GM12878 (cell line): ENCODE measurements at regions not wholly inside any gene's neighbourhood (a gene's known extent, or its start where the extent isn't known, plus 50 kb on each side); places are given as distances from the start of the nearest gene placed in this dataset.

Source experiments
- ATAC-seq: fragments of 200-7000 bp; cut with Tn5 transposase; 3 replicates; pipeline ENCODE4 v1.9.1; 2020; ENCODE audit warnings: mild to moderate bottlenecking, moderate library complexity
- BruUV-seq: library from RNA; stranded (reverse); fragments of 400-500 nt; replicated peaks from 2 replicates; lab custom pipeline; 2021; lab: Mats Ljungman, UMichigan
- CTCF ChIA-PET: fragments of 300-600 bp; sonication (Branson Sonifier 250); formaldehyde crosslinking; extraction: SDS; loops from one replicate; lab custom pipeline; 2021; ENCODE audit warnings: inconsistent platforms; lab: Yijun Ruan, JAX
- POLR2A ChIA-PET: fragments of 350-600 bp; formaldehyde crosslinking; extraction: SDS; loops from one replicate; lab custom pipeline; 2021; ENCODE audit warnings: inconsistent platforms; lab: Charles Lee
- RAD21 ChIA-PET: fragments of 300-600 bp; sonication (Branson Sonifier 250); formaldehyde crosslinking; loops from one replicate; lab custom pipeline; 2023; ENCODE audit warnings: antibody characterized with exemption; ENCODE audit not compliant: unreplicated experiment; lab: Charles Lee
- SMC1A ChIA-PET: fragments of 300-600 bp; sonication (Branson Sonifier 250); formaldehyde crosslinking; loops from one replicate; lab custom pipeline; 2023; ENCODE audit not compliant: unreplicated experiment, uncharacterized antibody; lab: Charles Lee
- DNase-seq: peaks from one replicate; pipeline ENCODE4 v3.0.0-alpha.2; 2011; ENCODE audit warnings: low read depth, low spot score
- FAIRE-seq: peaks from 3 replicates; lab custom pipeline; 2011; peaks lifted over from hg19 to GRCh38; lab: Jason Lieb, UNC
- H2AFZ ChIP-seq: 2 replicates; pipeline ENCODE4 v1.6.0; 2011; ENCODE audit warnings: low read depth, low read length, control low read depth; ENCODE audit not compliant: control insufficient read depth
- H3K27ac ChIP-seq: 2 replicates; pipeline ENCODE4 v1.5.1; 2011; ENCODE audit warnings: control low read depth; ENCODE audit not compliant: control insufficient read depth, insufficient read depth
- H3K27me3 ChIP-seq, 2 experiments: replicated peaks in 1 of 2; 2 replicates each; pipeline versions ENCODE4 v1.6.0 to v1.6.1; 2011; ENCODE audit warnings: low read length in 1 of 2; ENCODE audit not compliant: control insufficient read depth in 2 of 2, insufficient read depth in 2 of 2
- H3K36me3 ChIP-seq, 2 experiments: 2 replicates each; pipeline ENCODE4 v1.5.1; 2011; ENCODE audit warnings: low read length in 1 of 2; ENCODE audit not compliant: control insufficient read depth in 2 of 2, insufficient read depth in 2 of 2
- H3K4me1 ChIP-seq: 2 replicates; pipeline ENCODE4 v1.6.1; 2011; ENCODE audit warnings: mild to moderate bottlenecking, low read length, moderate library complexity, mixed read lengths; ENCODE audit not compliant: control insufficient read depth, insufficient read depth
- H3K4me2 ChIP-seq: 2 replicates; pipeline ENCODE4 v1.6.0; 2011; ENCODE audit warnings: control low read depth; ENCODE audit not compliant: control insufficient read depth, insufficient read depth
- H3K4me3 ChIP-seq: fragments of 200-600 bp; sonication (generic); 2 replicates; pipeline ENCODE4 v1.5.1; 2016
- H3K79me2 ChIP-seq: 2 replicates; pipeline ENCODE4 v1.6.0; 2011; ENCODE audit warnings: low read length; ENCODE audit not compliant: control insufficient read depth, insufficient read depth
- H3K9ac ChIP-seq: 2 replicates; pipeline ENCODE4 v1.8.0; 2011; ENCODE audit warnings: low read length, control low read depth, mixed read lengths; ENCODE audit not compliant: control insufficient read depth, insufficient read depth
- H3K9me3 ChIP-seq: replicated peaks from 3 replicates; pipeline ENCODE4 v1.5.1; 2011; ENCODE audit warnings: mild to moderate bottlenecking, low read length; ENCODE audit not compliant: control insufficient read depth, insufficient read depth
- H4K20me1 ChIP-seq: 2 replicates; pipeline ENCODE4 v1.6.0; 2011; ENCODE audit not compliant: control insufficient read depth, insufficient read depth
- HDGF ChIP-seq: fragments of 450-650 bp; IDR thresholded peaks from 2 replicates; pipeline ENCODE4 v1.6.1; 2016; ENCODE audit warnings: antibody characterized with exemption
- IKZF1 ChIP-seq: fragments of 450-650 bp; conservative IDR thresholded peaks from 2 replicates; pipeline ENCODE4 v1.6.1; 2017; ENCODE audit warnings: antibody characterized with exemption, mild to moderate bottlenecking
- NRF1 ChIP-seq: conservative IDR thresholded peaks from 2 replicates; pipeline ENCODE4 v1.6.1; 2011; ENCODE audit warnings: mild to moderate bottlenecking, low read depth, low read length, improper control_type of control experiment
- RUNX3 ChIP-seq: IDR thresholded peaks from 2 replicates; pipeline ENCODE4 v1.6.1; 2012; ENCODE audit warnings: low read length, inconsistent platforms
- SIX5 ChIP-seq: IDR thresholded peaks from 2 replicates; pipeline ENCODE4 v1.6.1; 2011; ENCODE audit warnings: mild to moderate bottlenecking, low read depth, low read length, moderate library complexity; ENCODE audit not compliant: severe bottlenecking
- STAT3 ChIP-seq: IDR thresholded peaks from 2 replicates; pipeline ENCODE4 v1.6.1; 2011; ENCODE audit warnings: low read depth, low read length, improper control_type of control experiment
- WRNIP1 ChIP-seq: IDR thresholded peaks from 2 replicates; pipeline ENCODE4 v1.6.1; 2011; ENCODE audit warnings: low read depth, low read length, improper control_type of control experiment, borderline replicate concordance
- ZBED1 ChIP-seq: IDR thresholded peaks from 2 replicates; pipeline ENCODE4 v1.6.1; 2016; ENCODE audit warnings: borderline replicate concordance
- ZBTB33 ChIP-seq: fragments of 450-650 bp; IDR thresholded peaks from 2 replicates; pipeline ENCODE4 v1.6.1; 2017; ENCODE audit warnings: mild to moderate bottlenecking
- ZNF217 ChIP-seq: fragments of 450-650 bp; IDR thresholded peaks from 2 replicates; pipeline ENCODE4 v1.6.1; 2017; ENCODE audit warnings: antibody characterized with exemption, mild to moderate bottlenecking
- ZNF687 ChIP-seq: fragments of 450-650 bp; IDR thresholded peaks from 2 replicates; pipeline ENCODE4 v1.6.1; 2017; ENCODE audit warnings: mild to moderate bottlenecking, moderate library complexity
- WGBS: methylation state at CpG from one replicate; pipeline ENCODE4 v1.1.6; 2016; ENCODE audit warnings: low lambda C conversion rate; ENCODE audit not compliant: insufficient replicate concordance, insufficient coverage; ENCODE audit errors: missing lambda C conversion rate; 5-methylcytosine and 5-hydroxymethylcytosine counted together
- in situ Hi-C: fragments of 300-500 bp; cut with MboI; formaldehyde crosslinking; loops from 9 replicates; pipeline ENCODE4 v1.14.3; 2018; ENCODE audit warnings: mixed read lengths
- intact Hi-C: fragments of 100-400 bp; cut with micrococcal nuclease; formaldehyde crosslinking; loops from one replicate; pipeline ENCODE4 v1.14.2; 2022; ENCODE audit not compliant: unreplicated experiment
- TF ChIP-seq, protein P1 (sequence below): IDR thresholded peaks from 2 replicates; pipeline ENCODE4 v1.6.1; 2012; ENCODE audit warnings: low read depth, low read length, improper control_type of control experiment

GRCh38 chr2:65786007-65786717 lies 353.8 kb upstream of the SPRED2 start:
- H3K9me3 ChIP-seq = no peaks in the 10 kb centered on the region
- in situ Hi-C loops = no loop called here
- TF ChIP-seq ZNF217 = no peak
- TF ChIP-seq HDGF = no peak
- no peak for TF ChIP-seq NRF1
- TF ChIP-seq ZBTB33 = no peak
- no peak for TF ChIP-seq IKZF1
- TF ChIP-seq WRNIP1 = no peak
- TF ChIP-seq, protein P1, sequence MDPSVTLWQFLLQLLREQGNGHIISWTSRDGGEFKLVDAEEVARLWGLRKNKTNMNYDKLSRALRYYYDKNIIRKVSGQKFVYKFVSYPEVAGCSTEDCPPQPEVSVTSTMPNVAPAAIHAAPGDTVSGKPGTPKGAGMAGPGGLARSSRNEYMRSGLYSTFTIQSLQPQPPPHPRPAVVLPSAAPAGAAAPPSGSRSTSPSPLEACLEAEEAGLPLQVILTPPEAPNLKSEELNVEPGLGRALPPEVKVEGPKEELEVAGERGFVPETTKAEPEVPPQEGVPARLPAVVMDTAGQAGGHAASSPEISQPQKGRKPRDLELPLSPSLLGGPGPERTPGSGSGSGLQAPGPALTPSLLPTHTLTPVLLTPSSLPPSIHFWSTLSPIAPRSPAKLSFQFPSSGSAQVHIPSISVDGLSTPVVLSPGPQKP = no peak
- TF ChIP-seq SIX5 = no peak
- TF ChIP-seq STAT3 = no peak
- TF ChIP-seq ZBED1 = no peak
- TF ChIP-seq RUNX3 = no peak
- TF ChIP-seq ZNF687 = no peak
- TF ChIP-seq, all 136 proteins: peak for 0
- no peak for ATAC-seq
- H4K20me1 ChIP-seq = no peaks in the 10 kb centered on the region
- ChIA-PET RAD21 (no interaction called here), CTCF (no interaction called here), SMC1A (no interaction called here), POLR2A (no interaction called here)
- no peak for FAIRE-seq
- 21% methylated on average over 2 of the region's 2 CpGs for WGBS
- H3K4me2 ChIP-seq = no peak overlapping the region
- no peak for DNase-seq
- H3K9ac ChIP-seq = no peak overlapping the region
- no TSS peak for BruUV-seq
- H3K27ac ChIP-seq = no peak overlapping the region
- H3K36me3 ChIP-seq = no peaks in the 10 kb centered on the region
- H3K4me1 ChIP-seq = no peaks in the 10 kb centered on the region
- intact Hi-C loops = no loop called here
- no peak overlapping the region for H2AFZ ChIP-seq
- no peaks in the 10 kb centered on the region; a peak in 1 of 4 replicates for H3K27me3 ChIP-seq
- H3K79me2 ChIP-seq = no peaks in the 10 kb centered on the region
- no peak overlapping the region for H3K4me3 ChIP-seq
